PFSK-1 (cell line): ENCODE measurements at regions not wholly inside any gene's neighbourhood (a gene's known extent, or its start where the extent isn't known, plus 50 kb on each side); places are given as distances from the start of the nearest gene placed in this dataset.

ENCODE experiments used
- FOXP2 ChIP-seq: optimal IDR thresholded peaks from 2 replicates; pipeline ENCODE3; 2011; ENCODE audit warnings: borderline replicate concordance, control low read depth, inconsistent platforms; ENCODE audit not compliant: insufficient read depth; ENCODE audit errors: extremely low read length, extremely low read depth
- POLR2AphosphoS5 ChIP-seq: IDR thresholded peaks from 2 replicates; pipeline ENCODE4 v1.6.1; 2012; ENCODE audit warnings: low read depth, mild to moderate bottlenecking, control low read depth, low read length, moderate library complexity
- TAF1 ChIP-seq: IDR thresholded peaks from 2 replicates; pipeline ENCODE4 v1.6.1; 2012; ENCODE audit warnings: low read length, control low read depth, borderline replicate concordance; ENCODE audit not compliant: insufficient read depth
- TF ChIP-seq, protein P1 (sequence below), 2 experiments: IDR thresholded peaks; 2 replicates each; pipeline versions ENCODE4 v1.6.1 to v1.8.0; 2011 to 2012; ENCODE audit warnings: low read depth in 2 of 2, low read length in 2 of 2, control low read depth in 1 of 2, inconsistent platforms in 1 of 2, mild to moderate bottlenecking in 1 of 2, moderate library complexity in 1 of 2; ENCODE audit not compliant: insufficient read depth in 1 of 2

DNA sequence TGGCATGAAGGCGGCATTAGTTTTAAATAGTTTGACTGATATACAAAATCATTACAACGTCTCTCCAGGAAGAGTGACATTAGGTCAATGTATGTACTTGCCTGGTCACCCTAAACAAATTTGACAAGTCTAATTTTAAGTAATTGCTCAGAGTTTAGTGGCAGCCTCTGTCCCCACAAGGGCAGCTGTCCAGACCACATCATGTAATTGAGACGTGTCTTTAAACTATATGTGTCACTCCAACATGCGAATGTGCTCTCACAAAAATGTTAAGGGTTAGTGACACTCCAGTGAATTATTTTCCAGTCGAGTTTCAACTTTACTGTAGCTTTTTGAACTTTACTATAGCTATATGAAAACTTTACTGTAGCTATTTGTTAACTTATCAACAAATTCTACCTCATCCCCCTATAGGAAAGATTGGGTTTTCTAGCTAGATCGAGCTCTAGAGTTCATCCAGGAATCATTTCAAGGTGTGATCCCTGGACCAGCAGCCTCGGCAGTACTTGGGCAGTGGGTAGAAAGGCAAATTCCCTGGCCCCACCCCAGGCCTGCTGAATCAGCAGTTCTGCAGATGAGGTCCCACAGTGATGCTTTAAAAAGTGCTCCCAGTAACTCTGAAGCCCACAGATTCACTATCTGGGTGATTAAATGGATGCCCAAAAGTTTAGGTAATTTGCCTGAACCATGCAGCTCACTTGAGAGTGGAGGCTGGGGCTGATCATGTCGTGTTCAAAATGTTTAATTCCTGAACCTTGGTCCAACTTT lies 66.4 kb upstream of the POU3F3 start:
- TF ChIP-seq POLR2AphosphoS5 (no peak), TAF1 (no peak), FOXP2 (no peak)
- TF ChIP-seq, protein P1, sequence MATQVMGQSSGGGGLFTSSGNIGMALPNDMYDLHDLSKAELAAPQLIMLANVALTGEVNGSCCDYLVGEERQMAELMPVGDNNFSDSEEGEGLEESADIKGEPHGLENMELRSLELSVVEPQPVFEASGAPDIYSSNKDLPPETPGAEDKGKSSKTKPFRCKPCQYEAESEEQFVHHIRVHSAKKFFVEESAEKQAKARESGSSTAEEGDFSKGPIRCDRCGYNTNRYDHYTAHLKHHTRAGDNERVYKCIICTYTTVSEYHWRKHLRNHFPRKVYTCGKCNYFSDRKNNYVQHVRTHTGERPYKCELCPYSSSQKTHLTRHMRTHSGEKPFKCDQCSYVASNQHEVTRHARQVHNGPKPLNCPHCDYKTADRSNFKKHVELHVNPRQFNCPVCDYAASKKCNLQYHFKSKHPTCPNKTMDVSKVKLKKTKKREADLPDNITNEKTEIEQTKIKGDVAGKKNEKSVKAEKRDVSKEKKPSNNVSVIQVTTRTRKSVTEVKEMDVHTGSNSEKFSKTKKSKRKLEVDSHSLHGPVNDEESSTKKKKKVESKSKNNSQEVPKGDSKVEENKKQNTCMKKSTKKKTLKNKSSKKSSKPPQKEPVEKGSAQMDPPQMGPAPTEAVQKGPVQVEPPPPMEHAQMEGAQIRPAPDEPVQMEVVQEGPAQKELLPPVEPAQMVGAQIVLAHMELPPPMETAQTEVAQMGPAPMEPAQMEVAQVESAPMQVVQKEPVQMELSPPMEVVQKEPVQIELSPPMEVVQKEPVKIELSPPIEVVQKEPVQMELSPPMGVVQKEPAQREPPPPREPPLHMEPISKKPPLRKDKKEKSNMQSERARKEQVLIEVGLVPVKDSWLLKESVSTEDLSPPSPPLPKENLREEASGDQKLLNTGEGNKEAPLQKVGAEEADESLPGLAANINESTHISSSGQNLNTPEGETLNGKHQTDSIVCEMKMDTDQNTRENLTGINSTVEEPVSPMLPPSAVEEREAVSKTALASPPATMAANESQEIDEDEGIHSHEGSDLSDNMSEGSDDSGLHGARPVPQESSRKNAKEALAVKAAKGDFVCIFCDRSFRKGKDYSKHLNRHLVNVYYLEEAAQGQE (IDR thresholded peaks at IDR 0.05; ENCODE audit: insufficient read depth in 1 of 2, low read depth in 2 of 2, low read length in 2 of 2), result no peak
